H9 (cell line): ENCODE measurements at regions not wholly inside any gene's neighbourhood (a gene's known extent, or its start where the extent isn't known, plus 50 kb on each side); places are given as distances from the start of the nearest gene placed in this dataset.

Source experiments
- DNase-seq: peaks from one replicate; pipeline ENCODE4 v3.0.0-alpha.2; 2017
- H2AFZ ChIP-seq: one replicate; pipeline ENCODE4 v1.6.1; 2013; ENCODE audit warnings: mild to moderate bottlenecking, low read length, control low read depth, moderate library complexity
- H2AK5ac ChIP-seq: 2 replicates; pipeline ENCODE4 v1.6.1; 2013; ENCODE audit warnings: low read length, control low read depth, mixed read lengths; ENCODE audit not compliant: insufficient read length
- H2BK120ac ChIP-seq: one replicate; pipeline ENCODE4 v1.6.1; 2013; ENCODE audit warnings: low read depth, mild to moderate bottlenecking, low read length, control low read depth, inconsistent platforms; ENCODE audit not compliant: poor library complexity, severe bottlenecking
- H2BK12ac ChIP-seq: 2 replicates; pipeline ENCODE4 v1.6.1; 2013; ENCODE audit warnings: low read length, control low read depth, mixed read lengths, low read depth; ENCODE audit not compliant: insufficient read length
- H2BK15ac ChIP-seq: 2 replicates; pipeline ENCODE4 v1.6.1; 2013; ENCODE audit warnings: low read depth, low read length, control low read depth
- H2BK20ac ChIP-seq: one replicate; pipeline ENCODE4 v1.6.1; 2013; ENCODE audit warnings: low read depth, mild to moderate bottlenecking, low read length, control low read depth, inconsistent platforms; ENCODE audit not compliant: poor library complexity, severe bottlenecking
- H2BK5ac ChIP-seq: 2 replicates; pipeline ENCODE4 v1.6.1; 2013; ENCODE audit warnings: low read length, control low read depth, mixed read lengths; ENCODE audit not compliant: insufficient read length
- H3K14ac ChIP-seq: 2 replicates; pipeline ENCODE4 v1.6.1; 2013; ENCODE audit warnings: low read length, control low read depth; ENCODE audit not compliant: insufficient read depth
- H3K18ac ChIP-seq: 2 replicates; pipeline ENCODE4 v1.6.1; 2013; ENCODE audit warnings: low read depth, mild to moderate bottlenecking, mixed read lengths, low read length, control low read depth; ENCODE audit not compliant: insufficient read length
- H3K23ac ChIP-seq: 2 replicates; pipeline ENCODE4 v1.6.1; 2013; ENCODE audit warnings: low read length, control low read depth, mixed read lengths, low read depth; ENCODE audit not compliant: insufficient read length
- H3K23me2 ChIP-seq: 2 replicates; pipeline ENCODE4 v1.6.1; 2013; ENCODE audit warnings: low read depth, mild to moderate bottlenecking, mixed read lengths, low read length, control low read depth; ENCODE audit not compliant: insufficient read length, poor library complexity, severe bottlenecking
- H3K27ac ChIP-seq: 2 replicates; pipeline ENCODE4 v1.5.1; 2013; ENCODE audit warnings: low read length, control low read depth, mixed read lengths, low read depth; ENCODE audit not compliant: insufficient read length
- H3K27me3 ChIP-seq: 2 replicates; pipeline ENCODE4 v1.6.1; 2013; ENCODE audit warnings: low read length, control low read depth, inconsistent platforms; ENCODE audit not compliant: insufficient read depth
- H3K4ac ChIP-seq: 2 replicates; pipeline ENCODE4 v1.6.1; 2013; ENCODE audit warnings: low read depth, mild to moderate bottlenecking, control low read depth, inconsistent platforms, low read length, moderate library complexity
- H3K4me1 ChIP-seq: 2 replicates; pipeline ENCODE4 v1.6.1; 2013; ENCODE audit warnings: low read length, control low read depth, inconsistent platforms; ENCODE audit not compliant: insufficient read depth
- H3K4me2 ChIP-seq: 2 replicates; pipeline ENCODE4 v1.6.1; 2013; ENCODE audit warnings: low read length, control low read depth, mixed read lengths; ENCODE audit not compliant: insufficient read length, insufficient read depth
- H3K56ac ChIP-seq: 2 replicates; pipeline ENCODE4 v1.6.1; 2013; ENCODE audit warnings: low read depth, mild to moderate bottlenecking, mixed read lengths, low read length, control low read depth; ENCODE audit not compliant: insufficient read length
- H3K79me1 ChIP-seq: 2 replicates; pipeline ENCODE4 v1.6.1; 2013; ENCODE audit warnings: low read depth, mild to moderate bottlenecking, moderate library complexity, low read length, control low read depth, inconsistent platforms; ENCODE audit not compliant: insufficient read depth, poor library complexity, severe bottlenecking
- H3K79me2 ChIP-seq: 2 replicates; pipeline ENCODE4 v1.6.1; 2013; ENCODE audit warnings: low read length, control low read depth, inconsistent platforms; ENCODE audit not compliant: insufficient read depth
- H3K9ac ChIP-seq: 2 replicates; pipeline ENCODE4 v1.6.1; 2013; ENCODE audit warnings: low read length, control low read depth, mixed read lengths; ENCODE audit not compliant: insufficient read length; ENCODE audit errors: extremely low read depth
- H3K9me3 ChIP-seq: one replicate; pipeline ENCODE4 v1.6.1; 2013; ENCODE audit warnings: low read depth, low read length, inconsistent platforms; ENCODE audit not compliant: control insufficient read depth
- H3T11ph ChIP-seq: one replicate; pipeline ENCODE4 v1.6.1; 2013; ENCODE audit warnings: mild to moderate bottlenecking, low read length, control low read depth, inconsistent platforms
- H4K20me1 ChIP-seq: one replicate; pipeline ENCODE4 v1.6.1; 2013; ENCODE audit not compliant: control insufficient read depth, insufficient read length, insufficient read depth
- H4K5ac ChIP-seq: 2 replicates; pipeline ENCODE4 v1.6.1; 2013; ENCODE audit warnings: low read depth, mild to moderate bottlenecking, mixed read lengths, low read length, control low read depth; ENCODE audit not compliant: insufficient read length
- H4K8ac ChIP-seq: replicated peaks from 2 replicates; pipeline ENCODE4 v1.6.1; 2013; ENCODE audit warnings: low read length, control low read depth, mixed read lengths, low read depth; ENCODE audit not compliant: insufficient read length
- H4K91ac ChIP-seq: 2 replicates; pipeline ENCODE4 v1.6.1; 2013; ENCODE audit warnings: low read depth, mild to moderate bottlenecking, moderate library complexity, mixed read lengths, low read length, control low read depth; ENCODE audit not compliant: insufficient read length
- H3K27ac Mint-ChIP-seq, 3 experiments: 2 replicates in 2 of 3; 3 replicates in 1 of 3; pipeline ENCODE4 v1.8.0; 2020 to 2021; ENCODE audit warnings: mixed read lengths in 3 of 3, mild to moderate bottlenecking in 1 of 3, moderate library complexity in 1 of 3
- H3K27me3 Mint-ChIP-seq: 2 replicates; pipeline ENCODE4 v1.8.0; 2021; ENCODE audit warnings: low read depth, mild to moderate bottlenecking, moderate library complexity, mixed read lengths
- H3K36me3 Mint-ChIP-seq, 3 experiments: 2 replicates in 2 of 3; 3 replicates in 1 of 3; pipeline ENCODE4 v1.8.0; 2020 to 2021; ENCODE audit warnings: low read depth in 3 of 3, mixed read lengths in 3 of 3; ENCODE audit not compliant: insufficient read depth in 1 of 3
- H3K4me1 Mint-ChIP-seq, 2 experiments: 2 replicates each; pipeline ENCODE4 v1.8.0; 2020; ENCODE audit warnings: mixed read lengths in 2 of 2
- H3K4me3 Mint-ChIP-seq, 2 experiments: 2 replicates in 1 of 2; 3 replicates in 1 of 2; pipeline ENCODE4 v1.8.0; 2020 to 2021; ENCODE audit warnings: mild to moderate bottlenecking in 2 of 2, mixed read lengths in 2 of 2, moderate library complexity in 1 of 2
- H3K9me3 Mint-ChIP-seq, 2 experiments: 2 replicates in 1 of 2; 3 replicates in 1 of 2; pipeline ENCODE4 v1.8.0; 2020; ENCODE audit warnings: mild to moderate bottlenecking in 2 of 2, mixed read lengths in 2 of 2, moderate library complexity in 1 of 2
- WGBS: extraction: QIAGEN DNeasy Blood & Tissue Kit; methylation state at CpG from one replicate; pipeline ENCODE4 v1.1.7; 2013; ENCODE audit warnings: missing lambda C conversion rate, low lambda C conversion rate, mixed read lengths; ENCODE audit not compliant: insufficient read length; ENCODE audit errors: extremely low coverage; 5-methylcytosine and 5-hydroxymethylcytosine counted together
- TF ChIP-seq, protein P1 (sequence below): fragments of 200-600 bp; sonication (generic); conservative IDR thresholded peaks from 3 replicates; pipeline ENCODE4 v1.8.0; 2021; ENCODE audit warnings: antibody characterized with exemption, mild to moderate bottlenecking

DNA sequence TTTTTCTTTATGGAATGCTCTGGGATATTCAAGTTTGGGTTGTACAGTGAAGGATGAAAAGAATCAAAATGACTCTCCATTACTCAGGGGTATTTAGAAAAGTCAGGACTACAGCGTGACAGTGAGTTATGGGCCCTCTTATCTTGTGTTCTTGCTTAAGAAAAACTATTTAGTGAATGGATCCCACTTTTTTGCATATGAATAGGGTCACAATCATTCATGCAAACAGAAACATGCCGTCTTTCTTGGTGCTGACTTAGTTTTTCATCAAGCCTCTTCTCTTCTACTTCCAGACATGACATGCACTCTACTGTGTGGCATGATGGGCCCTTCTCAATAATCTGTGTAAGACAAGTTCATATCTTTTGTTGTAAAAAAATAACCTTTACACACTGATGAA is 488.4 kb upstream of the MMS22L start:
- no peak overlapping the region for H2BK15ac ChIP-seq
- no peak overlapping the region for H2BK20ac ChIP-seq
- Mint-ChIP-seq H3K4me3 (no peak overlapping the region), H3K27ac (peak overlapping the region in 2 of 3 experiments; percentile 7 to 77; a peak in 5 of 7 replicates), H3K27me3 (no peaks in the 10 kb centered on the region), H3K9me3 (peaks cover 3 to 7% of the 10 kb centered on the region in 2 experiments), H3K36me3 (peaks cover 4 to 48% (median 21%) of the 10 kb centered on the region in 3 experiments), H3K4me1 (peaks cover 33 to 43% of the 10 kb centered on the region in 2 experiments)
- no peaks in the 10 kb centered on the region for H3K27me3 ChIP-seq
- H3K4me1 ChIP-seq, result peaks cover 5% of the 10 kb centered on the region; the same call in 1 of the 2 replicates
- H2AFZ ChIP-seq, result no peak overlapping the region
- no peaks in the 10 kb centered on the region for H3K9me3 ChIP-seq
- H3K23ac ChIP-seq, result no peak overlapping the region
- H4K91ac ChIP-seq, result no peak overlapping the region
- H3K4ac ChIP-seq, result no peak overlapping the region
- H3K56ac ChIP-seq, result no peak overlapping the region
- no peak for DNase-seq
- no peak overlapping the region for H2BK120ac ChIP-seq
- no peak overlapping the region for H2AK5ac ChIP-seq
- H3K79me1 ChIP-seq, result no peaks in the 10 kb centered on the region
- H3K79me2 ChIP-seq, result no peaks in the 10 kb centered on the region
- whole genome bisulfite sequencing, result no CpG with 5 or more reads among the region's 2 CpGs
- H3T11ph ChIP-seq, result no peak overlapping the region
- H3K27ac ChIP-seq, result peak overlapping the region; percentile 94
- H3K9ac ChIP-seq, result no peak overlapping the region
- TF ChIP-seq, protein P1, sequence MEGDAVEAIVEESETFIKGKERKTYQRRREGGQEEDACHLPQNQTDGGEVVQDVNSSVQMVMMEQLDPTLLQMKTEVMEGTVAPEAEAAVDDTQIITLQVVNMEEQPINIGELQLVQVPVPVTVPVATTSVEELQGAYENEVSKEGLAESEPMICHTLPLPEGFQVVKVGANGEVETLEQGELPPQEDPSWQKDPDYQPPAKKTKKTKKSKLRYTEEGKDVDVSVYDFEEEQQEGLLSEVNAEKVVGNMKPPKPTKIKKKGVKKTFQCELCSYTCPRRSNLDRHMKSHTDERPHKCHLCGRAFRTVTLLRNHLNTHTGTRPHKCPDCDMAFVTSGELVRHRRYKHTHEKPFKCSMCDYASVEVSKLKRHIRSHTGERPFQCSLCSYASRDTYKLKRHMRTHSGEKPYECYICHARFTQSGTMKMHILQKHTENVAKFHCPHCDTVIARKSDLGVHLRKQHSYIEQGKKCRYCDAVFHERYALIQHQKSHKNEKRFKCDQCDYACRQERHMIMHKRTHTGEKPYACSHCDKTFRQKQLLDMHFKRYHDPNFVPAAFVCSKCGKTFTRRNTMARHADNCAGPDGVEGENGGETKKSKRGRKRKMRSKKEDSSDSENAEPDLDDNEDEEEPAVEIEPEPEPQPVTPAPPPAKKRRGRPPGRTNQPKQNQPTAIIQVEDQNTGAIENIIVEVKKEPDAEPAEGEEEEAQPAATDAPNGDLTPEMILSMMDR, result no peak
- no peak overlapping the region for H4K8ac ChIP-seq
- H3K18ac ChIP-seq, result no peak overlapping the region
- H3K23me2 ChIP-seq, result no peaks in the 10 kb centered on the region
- H4K5ac ChIP-seq, result no peak overlapping the region
- H4K20me1 ChIP-seq, result no peaks in the 10 kb centered on the region
- no peak overlapping the region for H3K14ac ChIP-seq
- no peak overlapping the region for H2BK5ac ChIP-seq
- no peak overlapping the region for H2BK12ac ChIP-seq
- H3K4me2 ChIP-seq, result peak overlapping the region; percentile 47
